Astrocyte of the cerebellum (primary cell): ENCODE measurements at regions not wholly inside any gene's neighbourhood (a gene's known extent, or its start where the extent isn't known, plus 50 kb on each side); places are given as distances from the start of the nearest gene placed in this dataset.

Source experiments
- DNase-seq: peaks from one replicate; pipeline ENCODE4 v3.0.0-alpha.2; 2011; ENCODE audit warnings: low read depth
- H3K4me3 ChIP-seq: 2 replicates; pipeline ENCODE4 v1.5.1; 2011; ENCODE audit warnings: mild to moderate bottlenecking, low read depth, low read length, moderate library complexity
- CTCF ChIP-seq: IDR thresholded peaks from 2 replicates; pipeline ENCODE4 v1.5.1; 2012; ENCODE audit warnings: low read length, low read depth, moderate library complexity, mild to moderate bottlenecking; ENCODE audit errors: missing control alignments
- in situ Hi-C: cut with HindIII; loops from 2 replicates; pipeline ENCODE4 v1.10.0; 2017; ENCODE audit warnings: low sequenced_read_pairs

GRCh38 chr5:8752595-8752994 is 793.3 kb downstream of the SEMA5A start:
- DNase-seq, result no peak
- TF ChIP-seq CTCF, result no peak
- H3K4me3 ChIP-seq, result no peak overlapping the region
- in situ Hi-C loops, result no loop called here

- in situ Hi-C loops, result no loop called here
- peak; percentile 61 for TF ChIP-seq CTCF
- peak; percentile 36 for DNase-seq
- H3K4me3 ChIP-seq, result no peak overlapping the region
Observed at GRCh38 chr5:8756498-8757084, 789.3 kb downstream of the SEMA5A start.

GRCh38 chr5:8765886-8766285 is 780.0 kb downstream of the SEMA5A start:
- TF ChIP-seq CTCF, result no peak
- no peak overlapping the region for H3K4me3 ChIP-seq
- in situ Hi-C loops, result loop anchor here (5.0 kb wide), 1 partner anchor 44 kb away; no protein-coding TSS in a partner anchor
- no peak for DNase-seq

DNA sequence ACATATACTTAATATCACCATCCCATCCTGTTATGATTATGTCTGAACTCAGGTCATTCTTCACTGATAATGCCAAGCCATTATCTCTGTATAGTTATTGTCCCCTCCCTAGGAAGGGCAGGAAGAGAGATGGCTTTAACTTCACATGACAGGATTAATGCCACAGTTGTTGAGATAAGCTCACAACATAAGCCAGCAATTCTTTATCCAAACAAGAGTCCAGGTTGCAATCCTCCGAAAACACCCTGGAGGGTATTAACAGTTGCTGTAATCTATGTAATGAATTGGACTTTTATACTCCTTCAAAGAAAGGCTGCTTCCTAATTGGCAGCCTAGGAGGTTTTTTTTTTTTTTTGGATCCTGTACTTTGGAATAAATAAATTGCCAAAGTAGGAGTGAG is 779.4 kb downstream of the SEMA5A start:
- in situ Hi-C loops, result loop anchor here (5.0 kb wide), 1 partner anchor 44 kb away; no protein-coding TSS in a partner anchor
- no peak for DNase-seq
- no peak for TF ChIP-seq CTCF
- H3K4me3 ChIP-seq, result no peak overlapping the region

DNA sequence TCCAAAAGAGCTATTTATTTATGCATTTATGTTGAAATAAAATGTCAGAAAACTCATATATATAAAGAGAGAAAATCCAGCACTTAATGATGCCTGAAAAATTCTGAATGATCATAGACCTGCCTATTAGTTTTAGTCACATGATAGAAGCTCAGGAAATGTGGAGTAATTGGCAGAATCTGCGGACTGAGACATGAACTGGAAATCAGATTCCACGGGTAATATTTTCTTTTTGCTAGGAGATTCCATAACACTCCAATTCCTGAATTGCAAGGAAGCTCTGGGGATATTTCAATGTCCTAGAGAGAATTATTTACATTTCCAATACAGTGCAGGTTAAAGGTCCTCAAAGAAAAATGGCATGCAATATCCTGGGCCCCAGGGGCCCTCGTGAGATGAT is 778.8 kb downstream of the SEMA5A start:
- no peak for TF ChIP-seq CTCF
- no peak overlapping the region for H3K4me3 ChIP-seq
- in situ Hi-C loops, result loop anchor here (5.0 kb wide), 1 partner anchor 45 kb away; no protein-coding TSS in a partner anchor
- no peak for DNase-seq

GRCh38 chr5:8767746-8768145 is 778.1 kb downstream of the SEMA5A start:
- TF ChIP-seq CTCF, result no peak
- DNase-seq, result no peak
- in situ Hi-C loops, result loop anchor here (5.0 kb wide), 1 partner anchor 45 kb away; no protein-coding TSS in a partner anchor
- H3K4me3 ChIP-seq, result no peak overlapping the region
